ENCODE measurements at regions not wholly inside any gene's neighbourhood (a gene's known extent, or its start where the extent isn't known, plus 50 kb on each side); places are given as distances from the start of the nearest gene placed in this dataset.

DNA sequence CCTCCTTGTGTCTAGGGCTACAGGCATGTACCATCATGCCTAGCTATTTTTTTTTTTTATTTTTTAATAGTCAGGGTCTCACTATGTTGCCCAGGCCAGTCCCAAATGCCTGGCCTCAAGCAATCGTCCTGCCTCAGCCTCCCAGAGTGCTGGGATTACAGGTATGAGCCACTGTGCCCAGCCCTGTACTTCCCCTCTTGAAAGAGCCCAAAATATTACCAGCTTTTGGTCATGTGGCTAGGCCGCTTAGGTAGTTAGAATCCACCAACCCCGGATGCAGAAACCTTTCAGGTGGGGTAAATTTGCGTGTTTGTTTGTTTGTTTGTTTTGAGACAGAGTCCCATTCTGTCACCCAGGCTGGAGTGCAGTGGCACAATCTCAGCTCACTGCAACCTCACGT lies 132.8 kb upstream of the C2CD4B start:
- no peak overlapping the region for H3K4me3 ChIP-seq (ENCODE audit: low read depth, low read length)
- DNase-seq (ENCODE audit: low read depth), result peak; percentile 42
- TF ChIP-seq, protein P1, sequence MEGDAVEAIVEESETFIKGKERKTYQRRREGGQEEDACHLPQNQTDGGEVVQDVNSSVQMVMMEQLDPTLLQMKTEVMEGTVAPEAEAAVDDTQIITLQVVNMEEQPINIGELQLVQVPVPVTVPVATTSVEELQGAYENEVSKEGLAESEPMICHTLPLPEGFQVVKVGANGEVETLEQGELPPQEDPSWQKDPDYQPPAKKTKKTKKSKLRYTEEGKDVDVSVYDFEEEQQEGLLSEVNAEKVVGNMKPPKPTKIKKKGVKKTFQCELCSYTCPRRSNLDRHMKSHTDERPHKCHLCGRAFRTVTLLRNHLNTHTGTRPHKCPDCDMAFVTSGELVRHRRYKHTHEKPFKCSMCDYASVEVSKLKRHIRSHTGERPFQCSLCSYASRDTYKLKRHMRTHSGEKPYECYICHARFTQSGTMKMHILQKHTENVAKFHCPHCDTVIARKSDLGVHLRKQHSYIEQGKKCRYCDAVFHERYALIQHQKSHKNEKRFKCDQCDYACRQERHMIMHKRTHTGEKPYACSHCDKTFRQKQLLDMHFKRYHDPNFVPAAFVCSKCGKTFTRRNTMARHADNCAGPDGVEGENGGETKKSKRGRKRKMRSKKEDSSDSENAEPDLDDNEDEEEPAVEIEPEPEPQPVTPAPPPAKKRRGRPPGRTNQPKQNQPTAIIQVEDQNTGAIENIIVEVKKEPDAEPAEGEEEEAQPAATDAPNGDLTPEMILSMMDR (IDR thresholded peaks at IDR 0.05; ENCODE audit: insufficient read depth, low read depth, low read length, missing control alignments), result no peak

DNA sequence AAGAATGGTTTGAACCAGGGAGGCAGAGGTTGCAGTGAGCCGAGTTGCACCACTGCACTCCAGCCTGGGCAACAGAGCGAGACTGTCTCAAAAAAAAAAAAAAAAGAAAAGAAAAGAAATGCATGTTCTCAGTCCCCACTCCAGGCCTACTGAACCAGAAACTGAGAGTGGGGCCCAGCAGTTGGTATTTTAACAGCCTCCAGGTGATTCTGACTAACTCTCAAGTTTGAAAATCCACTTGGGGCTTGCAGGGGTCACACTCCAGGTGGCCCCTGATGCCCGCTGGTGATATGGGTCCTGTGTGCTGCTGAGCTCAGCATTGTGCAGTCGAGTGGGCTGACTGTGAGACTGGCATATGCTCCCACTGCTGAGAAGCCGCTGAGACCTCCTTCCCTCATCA lies 133.7 kb upstream of the C2CD4B start:
- TF ChIP-seq, protein P1 (IDR thresholded peaks at IDR 0.05; ENCODE audit: insufficient read depth, low read depth, low read length, missing control alignments), result no peak
- peak; percentile 43 for DNase-seq (ENCODE audit: low read depth)
- no peak overlapping the region for H3K4me3 ChIP-seq (ENCODE audit: low read depth, low read length)

DNA sequence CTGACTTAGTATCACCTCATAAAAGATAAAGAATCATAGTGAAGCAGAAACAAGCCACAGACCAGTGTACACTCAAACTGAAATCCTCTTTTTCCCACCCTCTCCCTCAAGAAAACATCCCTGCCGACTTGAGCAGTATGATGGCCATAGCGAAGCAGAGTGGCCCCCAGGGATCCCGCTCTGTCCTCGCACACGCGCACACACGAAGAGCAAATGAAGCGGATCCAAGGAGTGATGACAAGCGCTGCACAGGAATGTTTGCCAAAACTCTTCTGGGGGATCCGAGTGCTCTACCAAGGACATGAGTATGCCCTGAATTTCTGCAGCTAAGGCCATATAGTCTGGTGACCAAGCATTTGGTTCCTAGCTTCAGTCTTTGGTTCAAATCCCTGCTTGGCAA lies 134.5 kb upstream of the C2CD4B start:
- no peak for DNase-seq (ENCODE audit: low read depth)
- TF ChIP-seq, protein P1 (IDR thresholded peaks at IDR 0.05; ENCODE audit: insufficient read depth, low read depth, low read length, missing control alignments), result no peak
- H3K4me3 ChIP-seq (ENCODE audit: low read depth, low read length), result no peak overlapping the region

DNA sequence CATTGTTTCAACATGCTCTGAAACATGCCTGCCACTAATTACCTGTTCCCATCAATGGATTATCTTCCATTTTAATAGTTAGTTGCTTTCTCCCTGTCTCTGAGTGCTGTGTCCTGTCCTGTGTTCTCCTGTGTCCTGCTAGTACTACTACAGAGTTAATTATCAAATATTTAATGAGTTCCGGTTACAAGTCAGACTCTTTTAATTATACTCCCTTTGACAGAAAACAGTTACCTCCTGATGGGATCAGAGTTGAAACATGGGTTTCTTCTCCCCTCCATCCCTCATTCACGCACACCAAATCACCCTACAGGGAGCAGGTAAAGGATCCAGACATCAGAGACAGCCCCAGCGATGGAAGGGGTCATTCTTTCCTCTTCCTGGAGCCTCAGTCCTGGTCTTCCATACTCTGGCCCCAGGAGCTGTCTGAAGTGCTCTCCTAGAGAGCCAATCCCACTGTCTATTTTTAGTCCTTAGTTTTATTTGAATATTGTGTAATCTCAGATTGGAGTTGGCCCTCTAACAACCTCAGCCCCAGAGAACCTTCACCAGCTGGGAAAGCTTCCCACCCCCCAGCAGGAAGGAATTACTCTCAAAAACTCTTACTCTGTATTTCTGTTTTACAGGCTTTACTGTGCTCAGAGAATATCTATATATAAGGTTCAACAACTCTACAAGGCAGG lies 137.0 kb upstream of the C2CD4B start:
- no peak for DNase-seq (ENCODE audit: low read depth)
- TF ChIP-seq, protein P1 (IDR thresholded peaks at IDR 0.05; ENCODE audit: insufficient read depth, low read depth, low read length, missing control alignments), result no peak
- no peak overlapping the region for H3K4me3 ChIP-seq (ENCODE audit: low read depth, low read length)

DNA sequence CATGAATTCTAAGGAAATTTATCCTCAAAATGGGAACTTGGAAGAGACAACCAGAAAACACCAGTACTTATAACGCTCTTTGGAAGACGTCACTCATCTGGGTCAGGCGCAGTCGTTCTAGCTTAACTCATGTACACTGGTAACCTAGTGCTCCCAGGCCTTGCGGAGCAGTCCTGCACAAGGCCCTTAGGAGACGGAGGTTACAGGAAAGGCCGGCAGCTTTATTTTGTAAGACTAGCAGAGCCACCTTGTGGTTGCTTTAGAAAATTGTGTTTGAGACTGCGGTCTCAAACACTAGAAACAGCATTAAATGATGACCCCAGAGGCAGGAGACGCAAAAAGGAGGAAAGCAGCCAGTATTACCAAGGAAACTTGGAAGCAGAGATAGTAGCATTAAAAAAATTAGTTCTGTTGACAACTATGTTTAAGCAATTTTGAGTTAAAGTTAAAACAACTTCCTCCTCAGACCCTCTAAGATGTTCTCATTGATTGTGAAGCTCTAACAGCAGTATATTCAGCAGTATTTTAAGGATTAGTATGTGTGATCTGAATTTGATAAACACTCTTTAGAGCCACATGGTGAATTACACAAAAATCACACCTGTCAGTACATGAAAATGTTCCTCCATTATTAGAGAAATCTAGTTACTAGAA lies 141.9 kb upstream of the C2CD4B start:
- TF ChIP-seq, protein P1 (IDR thresholded peaks at IDR 0.05; ENCODE audit: insufficient read depth, low read depth, low read length, missing control alignments), result peak; percentile 47
- H3K4me3 ChIP-seq (ENCODE audit: low read depth, low read length), result no peak overlapping the region
- DNase-seq (ENCODE audit: low read depth), result peak; percentile 74

DNA sequence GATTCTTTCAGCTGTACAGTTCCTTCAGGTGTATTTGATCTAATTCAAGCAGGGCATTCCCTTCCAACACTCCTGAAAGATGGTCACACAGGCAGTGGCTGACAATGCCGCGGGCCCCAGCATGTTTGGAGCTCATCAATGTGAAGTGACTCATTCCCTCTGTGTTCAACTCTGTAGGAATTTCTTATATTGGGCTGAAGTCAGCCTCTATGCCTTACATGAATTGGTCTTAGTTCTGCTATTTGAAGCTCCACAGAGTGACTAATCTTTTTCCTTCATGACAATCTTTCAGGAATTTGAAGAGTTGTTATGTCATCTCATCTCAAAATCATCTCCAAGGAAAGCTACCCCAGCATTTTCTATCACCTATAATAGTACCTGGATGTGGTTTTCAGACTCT lies 142.5 kb upstream of the C2CD4B start:
- TF ChIP-seq, protein P1 (IDR thresholded peaks at IDR 0.05; ENCODE audit: insufficient read depth, low read depth, low read length, missing control alignments), result no peak
- H3K4me3 ChIP-seq (ENCODE audit: low read depth, low read length), result no peak overlapping the region
- no peak for DNase-seq (ENCODE audit: low read depth)
